ENCODE measurements at regions not wholly inside any gene's neighbourhood (a gene's known extent, or its start where the extent isn't known, plus 50 kb on each side); places are given as distances from the start of the nearest gene placed in this dataset.
"Not testable (repeated sequence)": the region's sequence is repeated elsewhere in the genome, so short reads cannot be mapped to it uniquely, and the experiment has no call there.

DNA sequence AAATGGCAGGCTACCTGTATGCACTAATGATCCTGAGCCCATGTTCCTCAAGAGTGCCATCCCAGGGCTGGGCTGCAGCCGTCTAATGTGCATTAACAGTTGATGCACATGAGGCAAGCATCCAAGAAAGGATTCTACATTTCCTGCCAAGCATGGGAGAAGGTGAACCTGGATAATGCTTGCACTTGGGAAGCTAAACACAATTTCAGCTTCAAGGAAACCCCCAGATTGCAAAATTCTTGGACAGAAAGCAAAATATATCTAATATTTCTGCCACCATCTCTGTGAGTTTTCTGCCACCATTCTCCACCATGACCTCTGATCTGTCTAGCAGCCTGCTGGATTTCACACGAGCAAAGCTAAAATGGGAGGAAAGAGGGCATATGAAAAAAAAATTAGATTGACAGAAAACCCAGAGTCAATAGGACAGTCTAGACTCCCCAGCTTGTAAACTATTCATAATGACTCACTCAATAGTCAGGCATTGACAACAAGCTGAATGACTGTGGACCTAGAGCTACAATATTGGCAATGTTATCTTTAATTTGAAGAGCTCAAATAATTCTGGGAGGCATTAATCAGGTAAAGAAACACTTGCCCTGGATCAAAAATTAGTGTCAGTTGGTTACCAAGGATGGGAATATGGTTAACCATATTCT, 91.9 kb upstream of the BCL2L14 start:
- no peak for DNase-seq (ENCODE audit: low spot score)

- no peak for DNase-seq (ENCODE audit: low spot score)
Observed at GRCh38 chr12:11980115-11980514, 90.6 kb upstream of the BCL2L14 start.

DNA sequence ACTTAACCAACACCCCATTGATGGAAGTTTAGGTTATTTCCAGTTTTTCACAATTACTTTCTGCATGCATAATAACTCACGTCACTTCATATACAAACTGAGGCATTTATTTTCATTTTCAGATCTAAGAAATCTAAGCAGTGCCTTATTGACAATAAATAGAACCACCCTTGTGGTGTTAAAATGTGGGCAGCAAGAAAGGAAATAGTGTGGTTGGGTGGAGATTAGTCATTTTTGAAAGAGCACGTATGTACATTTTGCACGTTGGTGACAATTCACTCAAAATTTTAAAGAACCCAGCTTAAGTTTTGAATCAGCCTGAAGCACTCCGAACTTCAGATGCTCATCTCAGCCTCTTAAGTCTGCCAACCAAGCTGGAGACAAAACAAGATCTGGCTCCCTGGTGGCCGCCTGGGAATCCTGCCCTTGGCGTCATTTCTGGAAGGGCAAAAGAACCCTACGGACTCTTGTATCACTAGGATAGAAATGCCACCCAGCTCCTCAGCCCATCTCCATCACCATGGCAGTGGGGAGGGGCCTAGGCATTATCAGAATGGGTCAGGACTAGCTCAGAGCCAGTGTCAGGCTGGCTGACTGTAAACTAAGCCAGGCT, 89.5 kb upstream of the BCL2L14 start:
- DNase-seq (ENCODE audit: low spot score) = no peak

DNA sequence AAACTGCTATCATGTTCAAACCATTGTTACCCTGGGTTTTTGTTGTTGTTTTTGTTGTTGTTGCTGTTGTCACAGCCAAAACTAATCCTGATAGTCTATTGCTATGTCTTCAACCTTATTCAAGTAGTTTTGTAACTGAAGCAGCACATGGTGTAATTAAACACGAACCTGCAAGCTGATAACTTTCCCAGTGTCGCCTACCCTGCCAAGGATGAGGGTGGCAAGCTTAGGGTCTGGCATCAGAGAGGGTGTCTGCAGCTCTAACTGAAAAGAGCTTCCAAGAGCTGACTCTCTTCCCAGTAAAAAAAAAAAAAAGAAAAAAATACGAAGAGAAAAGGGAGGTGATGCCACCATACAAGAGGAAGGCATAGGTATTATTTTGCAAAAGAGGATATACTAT, 86.3 kb upstream of the BCL2L14 start:
- DNase-seq (ENCODE audit: low spot score) = no peak

DNA sequence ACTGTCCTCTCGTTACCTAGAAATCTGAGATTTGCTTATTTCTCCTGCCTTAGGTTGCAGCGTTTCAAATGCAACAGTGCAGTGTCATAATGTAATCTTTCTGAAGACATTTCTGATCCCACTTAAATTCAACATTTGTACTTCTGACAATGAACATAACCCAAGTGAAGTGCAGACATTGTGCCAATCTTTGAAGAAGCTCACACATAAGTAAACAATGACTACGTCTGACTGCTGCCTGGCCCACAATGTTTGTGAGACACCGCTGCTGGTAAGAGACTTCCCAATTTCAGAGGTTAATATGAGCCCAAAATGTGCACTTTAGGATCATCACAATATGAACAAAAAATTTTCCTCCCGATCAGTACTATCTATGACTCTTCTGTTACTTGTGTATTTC, 84.6 kb upstream of the BCL2L14 start:
- no peak for DNase-seq (ENCODE audit: low spot score)

DNA sequence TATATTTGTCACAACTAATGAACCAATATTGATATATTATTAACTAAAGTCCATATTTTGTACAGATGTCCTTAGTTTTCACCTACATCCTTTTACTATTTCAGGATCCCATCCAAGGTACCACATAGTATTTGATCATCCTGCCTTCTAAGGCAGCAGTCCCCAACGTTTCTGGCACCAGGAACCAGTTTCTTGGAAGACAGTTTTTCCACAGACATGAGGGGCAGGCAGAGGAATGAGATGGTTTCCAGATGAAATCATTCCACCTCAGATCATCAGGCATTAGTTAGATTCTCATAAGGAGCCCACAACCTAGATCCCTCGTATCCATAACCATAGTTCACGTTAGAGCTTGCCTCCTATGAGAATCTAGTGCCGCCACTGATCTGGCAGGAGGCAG, 82.8 kb upstream of the BCL2L14 start:
- no peak for DNase-seq (ENCODE audit: low spot score)

DNA sequence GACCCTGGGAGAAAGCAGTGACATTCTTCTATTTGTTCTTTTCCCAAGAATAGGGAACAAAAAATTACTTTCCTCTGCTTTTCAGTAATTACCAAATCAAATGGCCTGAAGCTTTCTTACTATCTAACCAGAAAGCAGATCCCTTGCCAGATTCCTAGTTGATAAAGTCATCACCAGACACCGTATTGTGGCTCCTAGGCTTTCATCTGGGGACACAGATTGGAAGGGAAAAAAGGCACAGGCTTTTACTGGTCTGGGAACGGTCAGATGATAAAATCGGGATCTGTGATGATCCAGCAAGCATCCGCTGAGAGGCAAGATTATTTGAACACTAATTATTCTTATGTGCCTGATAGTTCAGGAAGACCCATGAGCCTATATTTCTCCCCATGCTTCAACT, 79.1 kb upstream of the BCL2L14 start:
- no peak for DNase-seq (ENCODE audit: low spot score)

DNA sequence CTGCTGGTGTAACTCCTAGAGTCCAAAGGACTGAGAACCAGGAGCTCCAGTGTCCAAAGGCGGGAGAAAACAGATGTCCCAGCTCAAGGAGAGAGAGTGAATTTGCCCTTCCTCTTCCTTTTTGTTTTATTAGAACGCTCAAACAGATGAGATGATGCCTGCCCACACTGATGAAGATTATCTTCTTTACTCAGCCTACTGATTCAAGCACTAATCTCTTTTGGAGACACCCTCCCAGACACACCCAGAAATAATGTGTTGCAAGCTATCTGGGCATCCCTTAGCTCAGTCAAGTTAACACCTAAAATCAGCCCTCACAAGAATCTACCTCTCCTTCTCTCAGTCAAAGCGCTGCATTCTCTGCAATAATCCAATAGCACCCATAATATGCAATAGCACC, 78.2 kb upstream of the BCL2L14 start:
- DNase-seq (ENCODE audit: low spot score) = no peak

DNA sequence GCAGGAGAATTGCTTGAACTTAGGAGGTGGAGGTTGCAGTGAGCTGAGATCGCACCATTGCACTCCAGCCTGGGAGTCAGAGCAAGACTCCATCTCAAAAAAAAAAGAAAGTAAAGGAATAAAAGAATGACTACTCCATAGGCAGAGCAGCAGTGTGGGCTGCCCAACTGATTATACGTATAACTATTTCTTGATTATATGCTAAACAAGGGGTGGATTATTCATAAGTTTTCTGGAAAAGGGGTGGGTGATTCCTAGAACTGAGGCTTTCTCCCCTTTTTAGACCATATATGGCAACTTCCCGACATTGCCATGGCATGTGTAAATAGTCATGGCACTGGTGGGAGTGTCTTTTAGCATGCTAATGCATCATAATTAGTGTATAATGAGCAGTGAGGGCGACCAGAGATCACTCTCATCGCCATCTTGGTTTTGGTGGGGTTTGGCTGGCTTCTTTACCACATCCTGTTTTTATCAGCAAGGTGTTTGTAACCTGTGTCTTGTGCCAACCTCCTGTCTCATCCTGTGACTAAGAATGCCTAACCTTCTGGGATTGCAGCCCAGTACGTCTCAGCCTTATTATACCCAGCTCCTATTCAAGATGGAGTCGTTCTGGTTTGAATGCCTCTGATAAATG, 72.3 kb upstream of the BCL2L14 start:
- DNase-seq (ENCODE audit: low spot score) = not testable (repeated sequence)

DNA sequence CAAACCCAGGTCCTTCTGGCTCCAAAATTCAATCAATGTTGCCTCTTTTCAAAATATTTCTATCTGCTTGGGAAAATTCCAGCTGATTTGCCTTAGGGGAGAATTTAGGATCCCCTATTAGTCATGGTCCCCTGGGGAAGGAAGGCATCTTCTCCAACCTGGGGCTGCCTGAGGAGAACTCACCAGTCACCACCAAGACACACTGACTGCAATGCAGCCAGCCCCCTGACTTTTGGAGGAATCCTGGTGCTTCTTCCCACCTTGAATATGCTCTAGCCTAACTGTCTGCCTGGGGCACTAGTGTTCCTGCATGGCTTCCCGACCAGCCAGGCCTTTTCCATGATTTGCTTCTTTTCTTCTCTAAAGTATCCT, 71.8 kb upstream of the BCL2L14 start:
- no peak for DNase-seq (ENCODE audit: low spot score)

GRCh38 chr12:12003609-12004008, 67.1 kb upstream of the BCL2L14 start:
- no peak for DNase-seq (ENCODE audit: low spot score)

- no peak for DNase-seq (ENCODE audit: low spot score)
Observed at GRCh38 chr12:12004524-12004923, 66.2 kb upstream of the BCL2L14 start.

- no peak for DNase-seq (ENCODE audit: low spot score)
Observed at GRCh38 chr12:12007001-12007712, 63.6 kb upstream of the BCL2L14 start.

GRCh38 chr12:12007713-12008231, 63.0 kb upstream of the BCL2L14 start:
- no peak for DNase-seq (ENCODE audit: low spot score)

GRCh38 chr12:12008232-12008850, 62.4 kb upstream of the BCL2L14 start:
- peak; percentile 60 for DNase-seq (ENCODE audit: low spot score)

- DNase-seq (ENCODE audit: low spot score) = peak; percentile 80
Observed at GRCh38 chr12:12008931-12009611, 61.7 kb upstream of the BCL2L14 start.

GRCh38 chr12:12009749-12010276, 60.9 kb upstream of the BCL2L14 start:
- DNase-seq (ENCODE audit: low spot score) = not testable (repeated sequence)

- DNase-seq (ENCODE audit: low spot score) = no peak
Observed at GRCh38 chr12:12010277-12011039, 60.3 kb upstream of the BCL2L14 start.

DNA sequence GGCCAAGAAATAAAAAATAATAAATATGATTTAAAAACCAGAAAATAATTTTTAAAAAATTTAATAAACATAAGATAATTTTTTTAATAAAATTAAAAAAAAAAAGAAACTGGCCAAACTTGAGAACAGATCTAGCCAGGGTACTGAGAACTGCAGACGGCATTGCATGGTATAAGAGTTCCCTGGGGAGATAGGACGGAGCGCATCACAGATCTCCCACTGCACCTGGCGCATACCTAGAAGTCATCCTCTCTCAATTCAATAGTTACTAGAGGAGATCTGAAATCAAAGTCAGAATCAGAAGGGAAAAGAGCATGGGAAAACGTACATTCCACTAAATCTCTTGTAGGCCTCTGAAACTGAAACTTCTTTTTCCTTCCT, 58.9 kb upstream of the BCL2L14 start:
- DNase-seq (ENCODE audit: low spot score) = no peak

DNA sequence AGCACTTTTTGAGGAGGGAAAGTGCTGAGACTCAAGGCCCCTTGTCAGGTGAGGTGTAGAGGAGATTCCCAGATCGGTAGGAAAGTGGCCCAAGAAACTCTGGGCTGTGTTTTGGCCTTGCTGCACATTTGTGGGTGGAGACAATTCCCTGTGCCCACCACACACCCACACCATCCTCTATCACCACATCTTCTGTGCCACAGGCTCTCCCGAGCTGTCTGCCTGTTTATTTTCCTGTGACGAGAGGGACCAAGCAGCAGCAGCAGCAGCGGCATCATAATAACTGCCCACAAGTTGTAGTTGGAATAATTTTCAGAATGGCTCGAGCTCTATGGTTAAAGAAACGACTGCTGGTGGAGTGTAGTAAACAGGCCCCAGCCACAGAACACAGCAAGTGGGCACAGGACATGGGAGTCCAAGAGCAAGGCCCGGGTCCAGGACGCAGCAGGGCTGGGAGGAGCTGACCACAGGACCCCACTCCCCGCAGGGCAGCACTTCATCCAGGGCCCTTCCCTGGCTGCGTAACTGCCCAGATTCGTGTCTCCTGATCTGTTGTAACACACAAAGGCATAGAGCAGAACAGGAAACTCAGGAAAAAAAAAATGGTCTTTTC, 55.6 kb upstream of the BCL2L14 start:
- DNase-seq (ENCODE audit: low spot score) = no peak

Data from ecto neural progenitor cell (in vitro differentiated cells).